Smooth muscle cell (in vitro differentiated cells): ENCODE measurements at regions not wholly inside any gene's neighbourhood (a gene's known extent, or its start where the extent isn't known, plus 50 kb on each side); places are given as distances from the start of the nearest gene placed in this dataset.

Source experiments
- DNase-seq: peaks from one replicate; lab custom pipeline; 2025; ENCODE audit not compliant: unreplicated experiment; lab: John Stamatoyannopoulos, UW
- H2AFZ ChIP-seq: fragments of 200-600 bp; sonication (generic); 2 replicates; pipeline ENCODE4 v1.6.0; 2016; ENCODE audit warnings: antibody characterized with exemption, low read depth, mild to moderate bottlenecking
- H3F3A ChIP-seq: fragments of 200-600 bp; sonication (generic); 2 replicates; pipeline ENCODE4 v1.6.0; 2017; ENCODE audit warnings: antibody characterized with exemption, low read depth
- H3K27ac ChIP-seq: fragments of 200-600 bp; sonication (generic); 2 replicates; pipeline ENCODE4 v1.5.1; 2016; ENCODE audit warnings: low read depth, mild to moderate bottlenecking
- H3K27me3 ChIP-seq: fragments of 200-600 bp; sonication (generic); 2 replicates; pipeline ENCODE4 v1.6.1; 2016; ENCODE audit warnings: low read depth, mild to moderate bottlenecking
- H3K36me3 ChIP-seq: fragments of 200-600 bp; sonication (generic); 2 replicates; pipeline ENCODE4 v1.5.1; 2016; ENCODE audit warnings: low read depth
- H3K4me1 ChIP-seq: fragments of 200-600 bp; sonication (generic); 2 replicates; pipeline ENCODE4 v1.5.1; 2016; ENCODE audit warnings: low read depth
- H3K4me2 ChIP-seq: fragments of 200-600 bp; sonication (generic); 2 replicates; pipeline ENCODE4 v1.6.0; 2016; ENCODE audit warnings: mild to moderate bottlenecking
- H3K4me3 ChIP-seq: fragments of 200-600 bp; sonication (generic); 2 replicates; pipeline ENCODE4 v1.5.1; 2016; ENCODE audit warnings: mild to moderate bottlenecking
- H3K79me2 ChIP-seq: fragments of 200-600 bp; sonication (generic); 2 replicates; pipeline ENCODE4 v1.6.0; 2016; ENCODE audit warnings: low read depth, mild to moderate bottlenecking
- H3K9ac ChIP-seq: fragments of 200-600 bp; sonication (generic); 2 replicates; pipeline ENCODE4 v1.6.0; 2016; ENCODE audit warnings: low read depth
- H3K9me3 ChIP-seq: fragments of 200-600 bp; sonication (generic); replicated peaks from 2 replicates; pipeline ENCODE4 v1.5.1; 2016; ENCODE audit warnings: low read depth
- H4K20me1 ChIP-seq: fragments of 200-600 bp; sonication (generic); 2 replicates; pipeline ENCODE4 v1.6.0; 2016; ENCODE audit warnings: low read depth
- CTCF ChIP-seq: fragments of 200-600 bp; sonication (generic); IDR thresholded peaks from 2 replicates; pipeline ENCODE4 v1.5.1; 2017; ENCODE audit warnings: borderline replicate concordance, mild to moderate bottlenecking, antibody characterized with exemption; ENCODE audit not compliant: insufficient read depth, poor library complexity, severe bottlenecking
- WGBS: methylation state at CpG from one replicate; pipeline ENCODE4 v1.1.7; 2016; ENCODE audit warnings: low lambda C conversion rate; 5-methylcytosine and 5-hydroxymethylcytosine counted together

- 100% methylated on average over 1 of the region's 1 CpG for WGBS
- peak overlapping the region; percentile 50 for H2AFZ ChIP-seq
- no peaks in the 10 kb centered on the region for H3K27me3 ChIP-seq
- TF ChIP-seq CTCF = no peak
- no peaks in the 10 kb centered on the region for H4K20me1 ChIP-seq
- H3K27ac ChIP-seq = no peak overlapping the region
- DNase-seq = no peak
- H3F3A ChIP-seq = peaks cover 5% of the 10 kb centered on the region
- H3K36me3 ChIP-seq = no peaks in the 10 kb centered on the region
- H3K9me3 ChIP-seq = no peaks in the 10 kb centered on the region
- H3K9ac ChIP-seq = no peak overlapping the region
- no peaks in the 10 kb centered on the region for H3K4me1 ChIP-seq
- no peak overlapping the region for H3K4me3 ChIP-seq
- H3K4me2 ChIP-seq = no peak overlapping the region
- H3K79me2 ChIP-seq = no peaks in the 10 kb centered on the region
Observed at GRCh38 chr13:65915195-65915594, 1314.9 kb downstream of the PCDH9 start.

GRCh38 chr13:65914716-65915115, 1315.4 kb downstream of the PCDH9 start:
- Histone ChIP-seq H3K9me3 (no peaks in the 10 kb centered on the region), H3K79me2 (no peaks in the 10 kb centered on the region), H4K20me1 (no peaks in the 10 kb centered on the region), H3K4me1 (no peaks in the 10 kb centered on the region), H3K36me3 (no peaks in the 10 kb centered on the region), H3K27me3 (no peaks in the 10 kb centered on the region), H2AFZ (no peak overlapping the region), H3K27ac (no peak overlapping the region), H3K9ac (no peak overlapping the region), H3F3A (peaks cover 5% of the 10 kb centered on the region), H3K4me2 (no peak overlapping the region), H3K4me3 (no peak overlapping the region)
- no peak for DNase-seq
- WGBS = 98% methylated on average over 1 of the region's 1 CpG
- TF ChIP-seq CTCF = no peak

GRCh38 chr13:65913173-65913572, 1317.0 kb downstream of the PCDH9 start:
- Histone ChIP-seq H3K27ac (peak overlapping the region; percentile 20), H3K79me2 (no peaks in the 10 kb centered on the region), H4K20me1 (no peaks in the 10 kb centered on the region), H3F3A (peaks cover 5% of the 10 kb centered on the region), H3K4me1 (no peaks in the 10 kb centered on the region), H3K36me3 (no peaks in the 10 kb centered on the region), H3K4me2 (peak overlapping the region; percentile 25), H3K27me3 (no peaks in the 10 kb centered on the region), H3K4me3 (no peak overlapping the region), H3K9ac (no peak overlapping the region), H3K9me3 (peaks cover 2% of the 10 kb centered on the region), H2AFZ (no peak overlapping the region)
- TF ChIP-seq CTCF = no peak
- DNase-seq = no peak
- WGBS = 25% methylated on average over 2 of the region's 2 CpGs

GRCh38 chr13:65912516-65912915, 1317.6 kb downstream of the PCDH9 start:
- no peak overlapping the region for H3K4me3 ChIP-seq
- no peaks in the 10 kb centered on the region for H3K27me3 ChIP-seq
- H4K20me1 ChIP-seq = no peaks in the 10 kb centered on the region
- no peak overlapping the region for H2AFZ ChIP-seq
- WGBS = 91% methylated on average over 3 of the region's 3 CpGs
- no peaks in the 10 kb centered on the region for H3K36me3 ChIP-seq
- H3K9me3 ChIP-seq = peaks cover 4% of the 10 kb centered on the region
- H3K4me2 ChIP-seq = peak overlapping the region; percentile 25
- H3K9ac ChIP-seq = no peak overlapping the region
- no peaks in the 10 kb centered on the region for H3K4me1 ChIP-seq
- H3F3A ChIP-seq = peaks cover 5% of the 10 kb centered on the region
- H3K79me2 ChIP-seq = no peaks in the 10 kb centered on the region
- no peak for DNase-seq
- TF ChIP-seq CTCF = no peak
- no peak overlapping the region for H3K27ac ChIP-seq
